ENCODE measurements at regions not wholly inside any gene's neighbourhood (a gene's known extent, or its start where the extent isn't known, plus 50 kb on each side); places are given as distances from the start of the nearest gene placed in this dataset.
A peak's percentile ranks its signal among the peaks of the same experiment; 100 is the strongest.
"Not testable (repeated sequence)": the region's sequence is repeated elsewhere in the genome, so short reads cannot be mapped to it uniquely, and the experiment has no call there.

GRCh38 chr10:86579883-86580520, 58.4 kb upstream of the WAPL start:
- DNase-seq: no peak

GRCh38 chr10:86580521-86580891, 58.9 kb upstream of the WAPL start:
- no peak for DNase-seq

- DNase-seq: no peak
Observed at GRCh38 chr10:86583983-86584382, 62.4 kb upstream of the WAPL start.

DNA sequence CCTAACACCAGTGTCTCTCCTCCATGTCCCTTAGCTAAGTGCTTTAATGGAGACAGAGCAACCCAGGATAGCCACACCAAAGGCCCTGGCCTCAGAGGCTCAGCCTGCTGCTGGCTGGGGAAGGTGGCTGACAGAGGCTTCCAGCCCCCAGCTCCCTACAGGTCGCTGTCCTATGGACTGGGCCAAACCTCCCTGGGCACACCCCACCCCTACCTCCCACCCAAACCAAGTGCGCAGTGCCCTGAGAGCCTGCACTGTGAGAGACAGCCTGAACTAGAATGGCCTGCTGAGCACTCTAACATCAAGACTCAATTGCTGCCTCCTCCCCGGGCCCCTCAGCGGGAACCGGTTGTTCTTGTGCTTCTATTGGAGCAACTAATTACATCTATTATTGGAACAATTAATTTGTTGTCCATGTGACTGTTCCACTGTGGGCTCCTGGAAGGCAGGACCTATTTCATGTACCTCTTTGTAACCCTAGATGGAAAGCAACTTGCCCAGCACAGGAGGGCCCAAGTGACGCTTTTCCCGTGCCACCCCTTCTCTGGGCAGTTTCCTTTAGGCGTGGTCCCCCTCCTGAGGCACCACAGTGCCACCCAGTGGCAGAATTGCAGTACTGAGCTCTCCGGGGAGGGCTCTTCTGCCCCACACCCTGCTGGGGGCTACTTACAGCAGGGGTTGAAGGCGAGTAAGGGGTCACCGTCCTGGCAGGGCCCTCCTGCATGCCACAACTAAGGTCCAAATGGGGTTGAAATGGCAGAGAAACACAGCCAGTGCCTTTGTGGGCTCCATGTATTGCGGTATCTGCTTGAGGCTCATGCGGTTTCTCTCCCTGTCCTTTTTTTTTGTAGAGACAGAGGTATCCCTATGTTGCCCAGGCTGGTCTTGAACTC, 63.7 kb upstream of the WAPL start:
- DNase-seq: peak; percentile 31

DNA sequence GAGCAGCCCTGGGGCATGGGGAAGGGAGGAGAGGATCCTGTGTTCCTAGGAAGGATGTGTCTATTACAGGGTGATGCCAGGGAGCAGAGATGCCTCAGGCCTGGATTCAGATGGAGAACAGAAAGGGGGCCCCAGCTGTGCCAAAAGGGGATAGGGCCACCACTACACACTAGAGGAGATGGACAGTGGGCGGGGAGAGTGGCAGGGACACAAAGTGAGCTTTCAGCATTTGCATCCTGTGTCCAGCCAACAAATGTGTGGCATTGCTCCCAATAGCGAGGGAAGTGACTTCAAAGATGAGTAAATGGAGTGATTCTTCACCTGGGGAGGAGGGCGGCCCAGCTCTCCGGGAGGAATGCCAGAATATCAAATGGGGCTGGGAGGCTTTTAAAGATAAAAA, 64.9 kb upstream of the WAPL start:
- DNase-seq: no peak

- DNase-seq: not testable (repeated sequence)
Observed at GRCh38 chr10:86588781-86589180, 65.6 kb upstream of the OPN4 start.

DNA sequence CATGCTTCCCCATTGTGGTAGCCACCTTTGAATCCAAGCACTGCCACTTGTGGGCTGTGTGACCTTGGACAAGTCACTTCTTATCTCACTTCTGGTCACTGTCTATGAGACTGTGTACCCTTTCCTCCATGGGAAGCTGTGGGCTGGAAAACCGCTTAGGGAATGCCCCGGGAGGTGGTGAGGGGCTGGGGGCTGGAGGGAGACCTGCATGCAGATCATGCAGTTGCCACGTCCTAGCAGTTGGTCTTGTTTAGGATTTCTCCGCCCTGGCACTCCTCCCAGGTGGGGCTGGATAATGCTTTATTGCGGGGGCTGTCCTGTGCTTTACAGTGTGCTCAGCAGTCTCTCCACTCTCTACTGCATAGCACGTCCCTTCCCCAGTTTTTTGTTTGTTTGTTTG, 62.9 kb upstream of the OPN4 start:
- DNase-seq: no peak

DNA sequence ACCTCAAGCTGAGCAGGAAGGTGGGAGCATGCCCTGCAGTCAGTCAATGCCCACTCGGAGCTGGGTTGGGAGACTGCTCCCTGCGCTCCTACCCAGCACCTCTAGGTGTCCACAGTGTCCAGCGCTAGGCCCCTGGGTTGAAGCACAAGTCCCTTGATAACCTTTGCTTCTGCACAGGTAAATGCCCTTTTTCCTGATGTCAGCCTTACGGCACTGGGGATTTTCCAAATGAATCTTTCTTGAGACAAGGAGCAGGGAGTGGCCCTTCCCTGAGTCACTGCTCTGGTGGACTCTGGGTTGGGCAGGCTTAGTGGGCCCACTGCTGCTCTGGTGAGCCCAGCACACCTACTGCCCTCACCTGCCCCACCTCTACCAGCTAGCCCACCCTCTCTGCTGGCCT, 61.9 kb upstream of the OPN4 start:
- DNase-seq: no peak

DNA sequence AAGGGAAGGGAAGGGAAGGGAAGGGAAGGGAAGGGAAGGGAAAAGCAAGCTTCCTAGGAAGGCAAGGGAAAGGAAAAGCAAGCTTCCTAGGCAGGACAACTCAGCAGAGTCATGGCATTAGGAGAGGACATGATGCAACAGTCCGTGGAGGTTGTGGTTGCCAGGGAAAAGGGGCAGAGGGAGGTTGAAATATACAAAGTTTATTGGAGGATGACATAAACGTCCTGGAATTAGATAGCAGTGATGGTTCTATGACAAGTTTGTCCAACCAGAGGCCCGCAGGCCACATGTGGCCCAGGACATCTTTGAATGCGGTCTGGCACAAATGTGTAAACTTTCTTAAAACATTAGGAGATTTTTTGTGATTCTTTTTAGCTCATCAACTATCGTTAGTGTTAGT, 59.8 kb upstream of the OPN4 start:
- DNase-seq: no peak

- no peak for DNase-seq
Observed at GRCh38 chr10:86595496-86595895, 58.9 kb upstream of the OPN4 start.

DNA sequence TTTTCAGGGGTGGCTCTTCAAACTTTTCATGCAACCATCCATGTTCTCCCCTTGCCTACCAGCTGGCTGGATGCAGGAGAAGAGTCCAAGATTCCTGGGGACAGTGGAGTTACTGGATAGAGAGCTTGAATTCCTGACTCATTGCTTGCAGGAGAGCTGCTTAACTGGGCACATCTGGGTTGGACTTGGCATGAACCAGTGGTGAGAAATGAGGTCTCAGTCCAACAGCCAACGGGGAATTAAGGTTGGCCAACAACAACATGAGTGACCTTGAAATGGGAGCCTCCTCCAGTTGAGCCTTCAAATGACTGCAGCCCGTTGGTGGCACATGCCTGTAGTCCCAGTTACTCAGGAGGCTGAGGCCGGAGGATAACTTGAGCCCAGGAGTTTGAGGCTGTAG, 58.1 kb upstream of the OPN4 start:
- no peak for DNase-seq

DNA sequence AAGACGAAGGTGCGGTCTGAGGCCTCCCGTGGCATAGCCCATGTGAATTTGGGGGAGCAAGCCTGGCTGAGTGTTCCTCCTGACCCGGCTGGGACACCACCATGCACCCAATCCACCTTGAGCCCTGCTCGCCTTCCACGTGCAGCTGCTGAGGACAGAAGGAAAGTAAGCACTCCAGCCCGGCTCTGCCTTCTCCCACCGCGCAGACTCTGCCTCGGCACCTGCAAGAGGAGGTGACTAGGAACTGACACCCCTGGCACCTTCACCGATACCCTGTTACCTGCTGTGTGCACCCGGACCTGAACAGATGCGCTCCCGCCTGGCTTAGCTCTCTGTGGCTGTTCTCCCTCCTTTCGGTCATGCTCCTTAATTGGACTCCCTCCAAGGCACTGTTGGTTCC, 57.0 kb upstream of the OPN4 start:
- no peak for DNase-seq

GRCh38 chr10:86598151-86598550, 56.2 kb upstream of the OPN4 start:
- no peak for DNase-seq

GRCh38 chr10:86599041-86599440, 55.3 kb upstream of the OPN4 start:
- DNase-seq: no peak

DNA sequence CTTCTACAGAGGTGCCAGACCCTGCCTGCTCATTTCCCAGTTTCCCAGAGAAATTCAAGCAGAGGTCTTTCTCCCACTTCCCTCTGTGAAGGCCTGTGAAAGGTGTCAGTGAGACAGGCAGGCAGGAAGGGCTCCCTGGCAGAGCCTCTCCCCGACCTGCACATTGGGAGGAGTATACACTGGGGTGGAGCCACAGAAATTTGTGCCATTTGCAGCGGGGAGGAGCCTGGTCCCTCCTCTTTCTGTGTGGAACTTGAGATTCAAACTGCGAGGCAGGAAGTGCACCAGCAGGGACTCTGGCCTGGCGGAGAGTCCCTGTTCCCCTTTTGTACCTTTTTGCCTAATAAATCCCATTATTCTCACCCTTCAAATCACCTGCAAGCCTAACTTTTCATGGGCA, 54.6 kb upstream of the OPN4 start:
- no peak for DNase-seq

DNA sequence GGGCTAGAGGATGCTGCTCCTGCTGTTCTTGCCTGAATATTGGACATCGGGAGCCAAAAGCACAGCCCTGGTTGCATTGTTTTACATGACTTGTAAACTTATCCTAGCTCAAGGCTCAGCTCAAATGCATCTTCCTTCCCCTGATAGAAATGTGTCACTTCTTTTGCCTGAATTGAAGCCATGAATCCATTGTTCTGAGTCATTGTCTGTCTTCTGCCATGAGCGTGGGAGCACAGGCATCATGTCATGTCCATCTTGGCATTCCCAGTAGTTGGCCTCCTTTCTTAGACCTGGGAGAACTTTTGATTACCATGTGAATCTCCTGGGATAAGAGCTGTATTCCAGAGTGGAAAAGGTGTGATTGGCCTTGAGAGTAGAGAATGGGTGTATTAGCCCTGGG, 54.1 kb upstream of the OPN4 start:
- DNase-seq: no peak

DNA sequence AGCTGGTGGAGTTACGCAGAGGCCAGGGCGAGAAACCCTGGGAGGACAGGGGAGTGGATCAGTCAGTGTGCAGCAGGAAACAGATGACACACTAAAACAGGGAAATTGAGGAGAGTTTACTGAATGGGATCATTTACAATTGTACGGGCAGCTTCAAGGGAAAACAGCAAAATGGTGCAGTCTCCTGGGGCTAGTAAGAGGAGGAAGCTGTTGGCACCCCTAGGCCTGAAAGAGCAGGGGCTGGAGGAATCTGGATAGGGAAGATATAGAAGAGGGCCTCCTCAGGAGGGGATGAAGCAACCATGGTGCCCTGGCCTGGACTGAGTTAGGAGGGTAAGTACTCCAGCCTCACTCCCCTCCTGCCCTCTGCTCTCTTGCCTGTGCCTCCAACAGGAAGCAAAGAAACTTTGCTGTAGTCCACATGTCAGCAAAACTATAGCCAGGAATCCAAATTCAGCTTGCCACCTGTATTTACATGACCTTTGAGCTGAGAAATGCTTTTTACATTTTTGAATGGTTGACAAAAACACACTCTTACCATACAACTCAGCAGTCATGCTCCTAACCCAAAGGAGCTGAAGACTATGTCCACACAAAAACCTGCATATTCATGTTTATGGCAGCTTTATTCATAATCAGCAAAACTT, 52.3 kb upstream of the OPN4 start:
- DNase-seq: no peak

DNA sequence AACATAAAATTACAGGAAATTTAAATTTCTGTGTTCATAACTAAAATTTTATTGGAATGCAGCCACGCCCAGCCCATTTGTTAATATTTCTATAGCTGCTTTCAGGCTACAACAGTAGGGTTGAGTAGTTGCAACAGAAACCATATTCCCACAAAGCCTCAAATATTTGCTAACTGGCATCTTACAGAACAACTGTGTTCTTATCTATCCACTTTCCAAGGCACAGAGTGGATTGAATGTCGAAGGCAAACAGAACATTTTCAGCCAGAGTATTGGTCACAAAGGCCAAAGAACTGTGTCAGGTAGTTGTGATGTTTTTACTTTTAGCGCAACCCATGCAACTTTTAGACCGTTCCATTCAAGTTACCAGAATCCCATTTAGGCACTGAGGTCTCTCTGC, 51.1 kb upstream of the OPN4 start:
- DNase-seq: no peak

All from NCI-H526 treated with DMSO at 0.1 percent for 48 hours (cell line).